K562 (cell line): ENCODE measurements at regions not wholly inside any gene's neighbourhood (a gene's known extent, or its start where the extent isn't known, plus 50 kb on each side); places are given as distances from the start of the nearest gene placed in this dataset.

ENCODE experiments used
- ATAC-seq: fragments of 200-7000 bp; cut with Tn5 transposase; 3 replicates; pipeline ENCODE4 v1.9.1; 2020; ENCODE audit warnings: moderate library complexity
- BruUV-seq: library from RNA; stranded (reverse); fragments of 400-500 nt; replicated peaks from 2 replicates; lab custom pipeline; 2021; lab: Mats Ljungman, UMichigan
- CTCF ChIA-PET: fragments of 300-600 bp; formaldehyde crosslinking; extraction: SDS; loops from one replicate; lab custom pipeline; 2021; ENCODE audit warnings: low intra/inter-chr PET ratio; lab: Yijun Ruan, JAX
- POLR2A ChIA-PET: fragments of 300-600, 350-650 bp; sonication (Branson Sonifier 250); formaldehyde crosslinking; extraction: SDS; loops from one replicate; lab custom pipeline; 2021; ENCODE audit warnings: antibody characterized with exemption, inconsistent platforms; lab: Yijun Ruan, JAX
- DNase-seq, 4 experiments: peaks; one replicate each; pipeline versions ENCODE4 v3.0.0 to v3.0.0-alpha.2; 2011 to 2018; ENCODE audit warnings: low spot score in 3 of 4, mixed read lengths in 3 of 4; ENCODE audit errors: extremely low read depth in 1 of 4
- FAIRE-seq: peaks from 2 replicates; lab custom pipeline; 2011; peaks lifted over from hg19 to GRCh38; lab: Jason Lieb, UNC
- H2AFZ ChIP-seq: 2 replicates; pipeline ENCODE4 v1.6.0; 2011; ENCODE audit warnings: low read depth, low read length, control low read depth, inconsistent platforms
- H3K27ac ChIP-seq: fragments of 200-600 bp; 3 replicates; pipeline ENCODE4 v1.8.0; 2011; ENCODE audit warnings: low read depth, mild to moderate bottlenecking, control low read depth, inconsistent platforms, low read length, moderate library complexity, mixed read lengths; ENCODE audit errors: extremely low read depth
- H3K27me3 ChIP-seq, 2 experiments: fragments of 300-600 bp in 1 of 2; 2 replicates in 1 of 2; 3 replicates in 1 of 2; pipeline versions ENCODE4 v1.6.0 to v1.8.0; 2011; ENCODE audit warnings: inconsistent platforms in 2 of 2, low read length in 2 of 2, mild to moderate bottlenecking in 1 of 2, mixed read lengths in 1 of 2, moderate library complexity in 1 of 2; ENCODE audit not compliant: control insufficient read depth in 2 of 2, insufficient read depth in 2 of 2
- H3K36me3 ChIP-seq: fragments of 300-600 bp; 3 replicates; pipeline ENCODE4 v1.8.0; 2011; ENCODE audit warnings: mild to moderate bottlenecking, low read length, inconsistent platforms; ENCODE audit not compliant: control insufficient read depth, insufficient read depth
- H3K4me1 ChIP-seq, 2 experiments: fragments of 200-600 bp in 1 of 2; replicated peaks in 1 of 2; 2 replicates in 1 of 2; 3 replicates in 1 of 2; pipeline versions ENCODE4 v1.5.1 to v1.8.0; 2011; ENCODE audit warnings: inconsistent platforms in 2 of 2, low read length in 2 of 2, mild to moderate bottlenecking in 1 of 2, mixed read lengths in 1 of 2, moderate library complexity in 1 of 2; ENCODE audit not compliant: control insufficient read depth in 2 of 2, insufficient read depth in 2 of 2
- H3K4me2 ChIP-seq: 2 replicates; pipeline ENCODE4 v1.6.1; 2011; ENCODE audit warnings: low read length, control low read depth, inconsistent platforms, mixed read lengths; ENCODE audit not compliant: insufficient read depth
- H3K4me3 ChIP-seq: fragments of 200-600 bp; sonication (generic), shearing (Covaris generic); 2 replicates; pipeline ENCODE4 v1.5.1; 2016; ENCODE audit warnings: control low read depth, inconsistent platforms
- H3K79me2 ChIP-seq: fragments of 200-600 bp; 3 replicates; pipeline ENCODE4 v1.8.0; 2011; ENCODE audit warnings: low read length, inconsistent platforms; ENCODE audit not compliant: control insufficient read depth, insufficient read depth
- H3K9ac ChIP-seq, 2 experiments: 2 replicates each; pipeline versions ENCODE4 v1.6.0 to v1.6.1; 2011; ENCODE audit warnings: low read depth in 2 of 2, low read length in 2 of 2, control low read depth in 1 of 2, inconsistent platforms in 1 of 2, mild to moderate bottlenecking in 1 of 2, mixed read lengths in 1 of 2; ENCODE audit not compliant: insufficient read depth in 1 of 2
- H3K9me1 ChIP-seq: one replicate; pipeline ENCODE4 v1.6.0; 2011; ENCODE audit warnings: inconsistent platforms, mild to moderate bottlenecking, low read length, moderate library complexity; ENCODE audit not compliant: control insufficient read depth, insufficient read depth
- H3K9me3 ChIP-seq: replicated peaks from 2 replicates; pipeline ENCODE4 v1.5.1; 2011; ENCODE audit warnings: low read depth, low read length, inconsistent platforms; ENCODE audit not compliant: control insufficient read depth, insufficient read depth
- H4K20me1 ChIP-seq: replicated peaks from 2 replicates; pipeline ENCODE4 v1.6.1; 2011; ENCODE audit warnings: low read length, inconsistent platforms, mixed read lengths; ENCODE audit not compliant: control insufficient read depth, insufficient read depth
- CREBBP ChIP-seq: IDR thresholded peaks from one replicate; pipeline ENCODE4 v1.6.1; 2012; ENCODE audit warnings: low read depth, mild to moderate bottlenecking, control low read depth, inconsistent platforms, low read length
- GATAD2B ChIP-seq: fragments of 450-650 bp; IDR thresholded peaks from 2 replicates; pipeline ENCODE4 v1.6.1; 2017; ENCODE audit warnings: mild to moderate bottlenecking, borderline replicate concordance
- KAT8 ChIP-seq: fragments of 450-650 bp; IDR thresholded peaks from 2 replicates; pipeline ENCODE4 v1.6.1; 2016; ENCODE audit warnings: low read depth, mild to moderate bottlenecking
- KDM1A ChIP-seq, 2 experiments: fragments of 450-650 bp; IDR thresholded peaks; 2 replicates each; pipeline ENCODE4 v1.6.1; 2016; ENCODE audit warnings: mild to moderate bottlenecking in 2 of 2
- KHSRP ChIP-seq: fragments of 450-650 bp; IDR thresholded peaks from 2 replicates; pipeline ENCODE4 v1.6.1; 2017
- MAFF ChIP-seq: IDR thresholded peaks from 2 replicates; pipeline ENCODE4 v1.6.1; 2012; ENCODE audit warnings: low read length, improper control_type of control experiment
- MCM2 ChIP-seq: fragments of 450-650 bp; IDR thresholded peaks from 2 replicates; pipeline ENCODE4 v1.6.1; 2017; ENCODE audit warnings: low read depth, mild to moderate bottlenecking
- SAP30 ChIP-seq: fragments of 200-600 bp; sonication (generic); IDR thresholded peaks from 2 replicates; pipeline ENCODE4 v1.6.1; 2012; ENCODE audit warnings: borderline replicate concordance, low read depth, mild to moderate bottlenecking, moderate library complexity, low read length, control low read depth, inconsistent platforms; ENCODE audit not compliant: insufficient read depth, poor library complexity, severe bottlenecking
- SMARCB1 ChIP-seq: IDR thresholded peaks from 2 replicates; pipeline ENCODE4 v1.6.1; 2011; ENCODE audit warnings: improper control_type of control experiment, low read depth; ENCODE audit not compliant: insufficient read length
- SREBF2 ChIP-seq: sonication (generic); formaldehyde crosslinking; IDR thresholded peaks from 2 replicates; pipeline ENCODE4 v1.4.0; 2020; ENCODE audit warnings: mild to moderate bottlenecking, missing genetic modification reagents
- TARDBP ChIP-seq: fragments of 450-650 bp; IDR thresholded peaks from 2 replicates; pipeline ENCODE4 v1.6.1; 2016
- TOE1 ChIP-seq, 2 experiments: fragments of 450-650 bp in 1 of 2; sonication (generic) in 1 of 2; formaldehyde crosslinking in 1 of 2; IDR thresholded peaks; 2 replicates each; pipeline versions ENCODE4 v1.7.1 to v1.8.0; 2016 to 2022; ENCODE audit warnings: borderline replicate concordance in 2 of 2, mild to moderate bottlenecking in 2 of 2, antibody characterized with exemption in 1 of 2, inconsistent platforms in 1 of 2, low read depth in 1 of 2, missing genetic modification reagents in 1 of 2, moderate library complexity in 1 of 2
- ZNF174 ChIP-seq: fragments of 250-450 bp; sonication (Bioruptor Pico); IDR thresholded peaks from 2 replicates; pipeline ENCODE4 v1.4.0; 2020; ENCODE audit warnings: mild to moderate bottlenecking
- ZNF3 ChIP-seq: fragments of 250-450 bp; sonication (Bioruptor Pico); IDR thresholded peaks from 2 replicates; pipeline ENCODE4 v1.5.0; 2021; ENCODE audit warnings: mild to moderate bottlenecking, moderate library complexity
- ZNF586 ChIP-seq: fragments of 450-650 bp; formaldehyde crosslinking; conservative IDR thresholded peaks from 2 replicates; pipeline ENCODE4 v1.4.0; 2020; ENCODE audit warnings: mild to moderate bottlenecking, moderate library complexity
- WGBS: fragments of 100-300 bp; shearing (Covaris generic); methylation state at CpG from one replicate; pipeline ENCODE4 v1.1.6; 2016; ENCODE audit warnings: low coverage, mixed read lengths; ENCODE audit not compliant: insufficient coverage; ENCODE audit errors: missing lambda C conversion rate; 5-methylcytosine and 5-hydroxymethylcytosine counted together
- in situ Hi-C: fragments of 300-500 bp; cut with MboI; formaldehyde crosslinking; loops from 4 replicates; pipeline ENCODE4 v1.15.0; 2018; ENCODE audit warnings: inconsistent platforms, mixed read lengths
- intact Hi-C: fragments of 100-400 bp; cut with micrococcal nuclease; formaldehyde crosslinking; loops from 2 replicates; pipeline ENCODE4 v1.14.2; 2022

- 3% methylated on average over 3 of the region's 3 CpGs for WGBS
- DNase-seq: no peak
- H3K4me1 ChIP-seq: no peaks in the 10 kb centered on the region
- ATAC-seq: no peak
- in situ Hi-C loops (no loop called here), intact Hi-C loops (no loop called here)
- H3K27ac ChIP-seq: no peak overlapping the region
- BruUV-seq: no TSS peak
- H3K4me2 ChIP-seq: no peak overlapping the region
- H3K9me3 ChIP-seq: no peaks in the 10 kb centered on the region
- H3K79me2 ChIP-seq: no peaks in the 10 kb centered on the region
- ChIA-PET CTCF (no interaction called here), POLR2A (no interaction called here)
- no peaks in the 10 kb centered on the region for H3K27me3 ChIP-seq
- H3K9ac ChIP-seq: no peak overlapping the region
- TF ChIP-seq ZNF174 (CRISPR knock-in tag) (no peak), MAFF (no peak), KDM1A (IDR thresholded peaks at IDR 0.05) (no peak), KAT8 (no peak), ZNF3 (no peak), ZNF586 (no peak), CREBBP (no peak), TARDBP (no peak), TOE1 (IDR thresholded peaks at IDR 0.05; ENCODE audit: borderline replicate concordance) (no peak), TOE1 (CRISPR knock-in tag; IDR thresholded peaks at IDR 0.05; ENCODE audit: borderline replicate concordance, low read depth) (no peak), SAP30 (no peak), MCM2 (no peak), KHSRP (no peak), SMARCB1 (no peak), GATAD2B (no peak), SREBF2 (CRISPR knock-in tag) (no peak)
- no peaks in the 10 kb centered on the region for H4K20me1 ChIP-seq
- H3K9me1 ChIP-seq: no peaks in the 10 kb centered on the region
- no peak for FAIRE-seq
- H3K4me3 ChIP-seq: no peak overlapping the region
- H3K36me3 ChIP-seq: no peaks in the 10 kb centered on the region
- H2AFZ ChIP-seq: no peak overlapping the region
These were observed 434.2 kb upstream of the CNTN3 start for GRCh38 chr3:75048650-75049049.
